H1 (cell line): ENCODE measurements at regions not wholly inside any gene's neighbourhood (a gene's known extent, or its start where the extent isn't known, plus 50 kb on each side); places are given as distances from the start of the nearest gene placed in this dataset.

Experiments
- CTCF ChIA-PET: fragments of 300-600 bp; sonication (Branson Sonifier 250); formaldehyde crosslinking; loops from one replicate; lab custom pipeline; 2021; ENCODE audit not compliant: partially characterized antibody; lab: Charles Lee
- POLR2A ChIA-PET: fragments of 300-600 bp; sonication (Branson Sonifier 250); formaldehyde crosslinking; loops from one replicate; lab custom pipeline; 2021; ENCODE audit warnings: inconsistent platforms; ENCODE audit not compliant: partially characterized antibody; lab: Charles Lee
- DNase-seq, 2 experiments: peaks; one replicate each; pipeline versions ENCODE4 v3.0.0 to v3.0.0-alpha.2; 2010 to 2022; ENCODE audit warnings: low spot score in 2 of 2, low read depth in 1 of 2, mixed read lengths in 1 of 2
- FAIRE-seq: peaks from 2 replicates; lab custom pipeline; 2011; peaks lifted over from hg19 to GRCh38; lab: Jason Lieb, UNC
- H2AFZ ChIP-seq: 2 replicates; pipeline ENCODE4 v1.8.1; 2012; ENCODE audit warnings: low read length, inconsistent platforms
- H2AK5ac ChIP-seq: 2 replicates; pipeline ENCODE4 v1.6.1; 2013; ENCODE audit warnings: low read depth, low read length
- H2BK120ac ChIP-seq: replicated peaks from 2 replicates; pipeline ENCODE3; 2013; ENCODE audit warnings: low read depth, low read length, inconsistent platforms
- H2BK12ac ChIP-seq: 2 replicates; pipeline ENCODE4 v1.6.1; 2013; ENCODE audit warnings: low read depth, low read length
- H2BK15ac ChIP-seq: 2 replicates; pipeline ENCODE4 v1.6.1; 2013; ENCODE audit warnings: low read length
- H2BK20ac ChIP-seq: 2 replicates; pipeline ENCODE4 v1.6.1; 2013; ENCODE audit warnings: low read length
- H2BK5ac ChIP-seq: 2 replicates; pipeline ENCODE4 v1.6.1; 2013; ENCODE audit warnings: low read depth, low read length
- H3K14ac ChIP-seq: 2 replicates; pipeline ENCODE4 v1.6.1; 2013; ENCODE audit warnings: inconsistent platforms; ENCODE audit not compliant: insufficient read length
- H3K18ac ChIP-seq: 2 replicates; pipeline ENCODE4 v1.6.1; 2013; ENCODE audit warnings: low read length; ENCODE audit errors: extremely low read depth
- H3K23ac ChIP-seq: 2 replicates; pipeline ENCODE4 v1.6.1; 2013; ENCODE audit warnings: inconsistent platforms; ENCODE audit not compliant: insufficient read length
- H3K23me2 ChIP-seq: 2 replicates; pipeline ENCODE4 v1.6.1; 2013; ENCODE audit warnings: low read depth, low read length
- H3K27ac ChIP-seq: 2 replicates; pipeline ENCODE4 v1.6.1; 2011; ENCODE audit warnings: low read depth, low read length, inconsistent platforms
- H3K27me3 ChIP-seq, 4 experiments: replicated peaks in 1 of 4; 1 replicate in 1 of 4; 2 replicates in 3 of 4; pipeline versions ENCODE4 v1.6.1 to v1.8.1; 2011 to 2013; ENCODE audit warnings: low read length in 3 of 4, mild to moderate bottlenecking in 3 of 4, inconsistent platforms in 2 of 4, mixed read lengths in 2 of 4, moderate library complexity in 1 of 4; ENCODE audit not compliant: control insufficient read depth in 3 of 4, insufficient read depth in 3 of 4; ENCODE audit errors: extremely low read depth in 1 of 4
- H3K36me3 ChIP-seq, 4 experiments: 2 replicates each; pipeline versions ENCODE4 v1.6.1 to v1.8.1; 2011 to 2013; ENCODE audit warnings: mild to moderate bottlenecking in 4 of 4, low read length in 3 of 4, moderate library complexity in 2 of 4, control low read depth in 1 of 4, inconsistent platforms in 1 of 4; ENCODE audit not compliant: insufficient read depth in 4 of 4, control insufficient read depth in 2 of 4
- H3K4ac ChIP-seq: replicated peaks from 2 replicates; pipeline ENCODE3; 2013; ENCODE audit warnings: low read length, low read depth, mixed read lengths, inconsistent platforms; ENCODE audit not compliant: insufficient read length
- H3K4me1 ChIP-seq, 4 experiments: replicated peaks in 1 of 4; 1 replicate in 1 of 4; 2 replicates in 3 of 4; pipeline versions ENCODE4 v1.6.1 to v1.8.1; 2011 to 2013; ENCODE audit warnings: low read length in 3 of 4, inconsistent platforms in 2 of 4, mixed read lengths in 1 of 4; ENCODE audit not compliant: insufficient read depth in 4 of 4, control insufficient read depth in 3 of 4
- H3K4me2 ChIP-seq, 2 experiments: 2 replicates each; pipeline versions ENCODE4 v1.6.1 to v1.8.1; 2011 to 2013; ENCODE audit warnings: low read depth in 2 of 2, low read length in 2 of 2, control low read depth in 1 of 2, inconsistent platforms in 1 of 2, mild to moderate bottlenecking in 1 of 2; ENCODE audit not compliant: insufficient read depth in 1 of 2
- H3K4me3 ChIP-seq, 4 experiments: fragments of 200-600, 300-600 bp in 1 of 4; sonication (generic), shearing (Covaris generic), sonication (Bioruptor Twin) in 1 of 4; 2 replicates each; pipeline versions ENCODE4 v1.5.1 to v1.8.1; 2011 to 2016; ENCODE audit warnings: low read length in 4 of 4, low read depth in 3 of 4, control low read depth in 2 of 4, inconsistent platforms in 2 of 4, mild to moderate bottlenecking in 2 of 4, mixed read lengths in 1 of 4, moderate library complexity in 1 of 4; ENCODE audit not compliant: insufficient read depth in 2 of 4; ENCODE audit errors: extremely low read depth in 1 of 4
- H3K56ac ChIP-seq: replicated peaks from 2 replicates; pipeline ENCODE3; 2013; ENCODE audit warnings: low read depth, mild to moderate bottlenecking, mixed read lengths, low read length, inconsistent platforms; ENCODE audit not compliant: insufficient read length
- H3K79me1 ChIP-seq: 2 replicates; pipeline ENCODE4 v1.6.1; 2013; ENCODE audit warnings: low read depth, low read length, control low read depth
- H3K79me2 ChIP-seq, 2 experiments: 2 replicates each; pipeline versions ENCODE4 v1.6.1 to v1.8.1; 2012 to 2013; ENCODE audit warnings: low read length in 2 of 2, mild to moderate bottlenecking in 2 of 2, inconsistent platforms in 1 of 2; ENCODE audit not compliant: insufficient read depth in 2 of 2, control insufficient read depth in 1 of 2
- H3K9ac ChIP-seq, 4 experiments: replicated peaks in 1 of 4; 1 replicate in 1 of 4; 2 replicates in 3 of 4; pipeline versions ENCODE4 v1.6.1 to v1.8.1; 2011 to 2013; ENCODE audit warnings: low read depth in 3 of 4, low read length in 3 of 4, control low read depth in 2 of 4, mild to moderate bottlenecking in 2 of 4, moderate library complexity in 2 of 4, inconsistent platforms in 1 of 4; ENCODE audit errors: extremely low read depth in 1 of 4
- H3K9me3 ChIP-seq, 2 experiments: 2 replicates each; pipeline versions ENCODE4 v1.6.1 to v1.8.1; 2012 to 2013; ENCODE audit warnings: mild to moderate bottlenecking in 2 of 2, moderate library complexity in 2 of 2, control low read depth in 1 of 2, inconsistent platforms in 1 of 2, low read depth in 1 of 2, low read length in 1 of 2, mixed read lengths in 1 of 2; ENCODE audit not compliant: insufficient read depth in 2 of 2
- H4K20me1 ChIP-seq, 2 experiments: replicated peaks in 1 of 2; 2 replicates each; pipeline versions ENCODE3 to v1.8.1; 2011 to 2013; ENCODE audit warnings: inconsistent platforms in 2 of 2, low read length in 2 of 2, mild to moderate bottlenecking in 1 of 2; ENCODE audit not compliant: insufficient read depth in 2 of 2, control insufficient read depth in 1 of 2
- H4K5ac ChIP-seq: 2 replicates; pipeline ENCODE4 v1.6.1; 2013; ENCODE audit warnings: low read length, low read depth, mixed read lengths, inconsistent platforms; ENCODE audit not compliant: insufficient read length
- H4K8ac ChIP-seq: 2 replicates; pipeline ENCODE4 v1.8.0; 2013; ENCODE audit warnings: mild to moderate bottlenecking, moderate library complexity, low read length, inconsistent platforms; ENCODE audit not compliant: insufficient read depth; ENCODE audit errors: extremely low read depth
- H4K91ac ChIP-seq: replicated peaks from 2 replicates; pipeline ENCODE3; 2013; ENCODE audit warnings: low read length, mixed read lengths, inconsistent platforms; ENCODE audit not compliant: insufficient read length
- E2F6 ChIP-seq: IDR thresholded peaks from 2 replicates; pipeline ENCODE4 v1.6.1; 2012; ENCODE audit warnings: inconsistent platforms
- HDAC6 ChIP-seq: IDR thresholded peaks from one replicate; pipeline ENCODE4 v1.7.1; 2012; ENCODE audit warnings: low read depth, mild to moderate bottlenecking, inconsistent platforms, low read length, moderate library complexity
- WGBS, 2 experiments: shearing (Covaris generic) in 1 of 2; methylation state at CpG; one replicate each; pipeline versions ENCODE4 v1.1.6 to v1.1.7; 2013 to 2015; ENCODE audit warnings: low lambda C conversion rate in 2 of 2, mixed read lengths in 2 of 2, inconsistent platforms in 1 of 2, low coverage in 1 of 2, missing lambda C conversion rate in 1 of 2; ENCODE audit not compliant: insufficient replicate concordance in 2 of 2, insufficient coverage in 1 of 2, insufficient read length in 1 of 2; ENCODE audit errors: extremely low coverage in 1 of 2, missing lambda C conversion rate in 1 of 2; 5-methylcytosine and 5-hydroxymethylcytosine counted together

GRCh38 chr7:33796538-33796937, 108.8 kb upstream of the BMPER start:
- Histone ChIP-seq H3K56ac (no peak overlapping the region), H2BK5ac (no peak overlapping the region), H3K79me1 (no peaks in the 10 kb centered on the region), H3K23me2 (no peaks in the 10 kb centered on the region), H3K4me3 (no peak overlapping the region), H4K91ac (no peak overlapping the region), H4K8ac (no peak overlapping the region), H3K23ac (no peak overlapping the region), H3K9me3 (no peaks in the 10 kb centered on the region), H2AK5ac (no peak overlapping the region), H3K14ac (no peak overlapping the region), H3K36me3 (no peaks in the 10 kb centered on the region; a peak in 1 of 8 replicates), H2BK15ac (no peak overlapping the region), H4K5ac (no peak overlapping the region), H3K79me2 (no peaks in the 10 kb centered on the region), H3K4me2 (no peak overlapping the region), H3K18ac (no peak overlapping the region), H3K9ac (no peak overlapping the region), H2AFZ (no peak overlapping the region), H2BK12ac (no peak overlapping the region), H2BK120ac (no peak overlapping the region), H4K20me1 (no peaks in the 10 kb centered on the region), H3K4me1 (peaks cover 0 to 3% (median 0%) of the 10 kb centered on the region in 4 experiments; a peak in 1 of 7 replicates), H3K27me3 (no peaks in the 10 kb centered on the region), H3K27ac (no peak overlapping the region), H2BK20ac (no peak overlapping the region), H3K4ac (no peak overlapping the region)
- ChIA-PET CTCF (interaction anchor here (1.0 to 4.2 kb wide), 5 partner anchors 9 to 292 kb away, joined by 3 to 42 read pairs (median 3); no protein-coding TSS in a partner anchor), POLR2A (interaction anchor here (0.9 kb wide), 1 partner anchor 13 kb away, joined by 3 read pairs; no protein-coding TSS in a partner anchor)
- FAIRE-seq (no peak), DNase-seq (no peak)
- WGBS, 2 experiments: 92% methylated on average over 1 of the region's 1 CpG; no CpG with 5 or more reads in 1 of the 2 experiments
- TF ChIP-seq HDAC6 (no peak), E2F6 (no peak)
